ENCODE measurements at regions not wholly inside any gene's neighbourhood (a gene's known extent, or its start where the extent isn't known, plus 50 kb on each side); places are given as distances from the start of the nearest gene placed in this dataset.

GRCh38 chr7:85462671-85463070 lies 275.8 kb upstream of the SEMA3D start:
- intact Hi-C loops (cut with DNase I, micrococcal nuclease), result no loop called here
- DNase-seq, result no peak
- no peak for ATAC-seq

- DNase-seq (no peak), ATAC-seq (no peak)
- intact Hi-C loops (cut with DNase I, micrococcal nuclease), result no loop called here
Measured at GRCh38 chr7:85457911-85458310, 271.1 kb upstream of the SEMA3D start.

GRCh38 chr7:85456254-85456653 lies 269.4 kb upstream of the SEMA3D start:
- intact Hi-C loops (cut with DNase I, micrococcal nuclease), result no loop called here
- ATAC-seq (no peak), DNase-seq (no peak)

GRCh38 chr7:85454904-85455303 lies 268.0 kb upstream of the SEMA3D start:
- intact Hi-C loops (cut with DNase I, micrococcal nuclease), result no loop called here
- ATAC-seq (no peak), DNase-seq (no peak)

GRCh38 chr7:85452674-85453073 lies 265.8 kb upstream of the SEMA3D start:
- DNase-seq, result no peak

GRCh38 chr7:85449478-85449877 lies 262.6 kb upstream of the SEMA3D start:
- intact Hi-C loops (cut with DNase I, micrococcal nuclease), result no loop called here
- ATAC-seq, result no peak
- DNase-seq, result no peak

More at GRCh38 chr7:85452674-85453073, 265.8 kb upstream of the SEMA3D start:
- no peak for ATAC-seq
- intact Hi-C loops (cut with DNase I, micrococcal nuclease), result no loop called here

- ATAC-seq, result no peak
- DNase-seq, result no peak
- intact Hi-C loops (cut with DNase I, micrococcal nuclease), result no loop called here
Measured at GRCh38 chr7:85447004-85447403, 260.1 kb upstream of the SEMA3D start.

- intact Hi-C loops (cut with DNase I, micrococcal nuclease), result no loop called here
- no peak for DNase-seq
- ATAC-seq, result no peak
Measured at GRCh38 chr7:85426487-85426960, 239.7 kb upstream of the SEMA3D start.

GRCh38 chr7:85424298-85424697 lies 237.4 kb upstream of the SEMA3D start:
- ATAC-seq (no peak), DNase-seq (no peak)
- intact Hi-C loops (cut with DNase I, micrococcal nuclease), result no loop called here

GRCh38 chr7:85423209-85423895 lies 236.5 kb upstream of the SEMA3D start:
- DNase-seq, result no peak
- ATAC-seq, result no peak
- intact Hi-C loops (cut with DNase I, micrococcal nuclease), result no loop called here

- ATAC-seq (no peak), DNase-seq (no peak)
- intact Hi-C loops (cut with DNase I, micrococcal nuclease), result no loop called here
Measured at GRCh38 chr7:85415743-85416142, 228.9 kb upstream of the SEMA3D start.

GRCh38 chr7:85413718-85414117 lies 226.9 kb upstream of the SEMA3D start:
- intact Hi-C loops (cut with DNase I, micrococcal nuclease), result no loop called here
- ATAC-seq (no peak), DNase-seq (no peak)

- ATAC-seq, result no peak
- DNase-seq, result no peak
- intact Hi-C loops (cut with DNase I, micrococcal nuclease), result no loop called here
Measured at GRCh38 chr7:85412912-85413311, 226.1 kb upstream of the SEMA3D start.

GRCh38 chr7:85407391-85407790 lies 220.5 kb upstream of the SEMA3D start:
- intact Hi-C loops (cut with DNase I, micrococcal nuclease), result no loop called here
- DNase-seq (no peak), ATAC-seq (no peak)

- ATAC-seq, result no peak
- intact Hi-C loops (cut with DNase I, micrococcal nuclease), result no loop called here
- DNase-seq, result no peak
Measured at GRCh38 chr7:85405016-85405902, 218.4 kb upstream of the SEMA3D start.

GRCh38 chr7:85396676-85397075 lies 209.8 kb upstream of the SEMA3D start:
- ATAC-seq, result no peak
- no peak for DNase-seq
- intact Hi-C loops (cut with DNase I, micrococcal nuclease), result no loop called here

- intact Hi-C loops (cut with DNase I, micrococcal nuclease), result no loop called here
- DNase-seq (no peak), ATAC-seq (no peak)
Measured at GRCh38 chr7:85392789-85393188, 205.9 kb upstream of the SEMA3D start.

- ATAC-seq (no peak), DNase-seq (no peak)
- intact Hi-C loops (cut with DNase I, micrococcal nuclease), result no loop called here
Measured at GRCh38 chr7:85392326-85392725, 205.5 kb upstream of the SEMA3D start.

- intact Hi-C loops (cut with DNase I, micrococcal nuclease), result no loop called here
- DNase-seq, result no peak
- no peak for ATAC-seq
Measured at GRCh38 chr7:85386460-85386859, 199.6 kb upstream of the SEMA3D start.

- no peak for DNase-seq
- intact Hi-C loops (cut with DNase I, micrococcal nuclease), result no loop called here
- ATAC-seq, result no peak
Measured at GRCh38 chr7:85384392-85384791, 197.5 kb upstream of the SEMA3D start.

Measured in left colon (tissue), 2 donors.